BJ (cell line): ENCODE measurements at regions not wholly inside any gene's neighbourhood (a gene's known extent, or its start where the extent isn't known, plus 50 kb on each side); places are given as distances from the start of the nearest gene placed in this dataset.
"Not testable (repeated sequence)": the region's sequence is repeated elsewhere in the genome, so short reads cannot be mapped to it uniquely, and the experiment has no call there.

Experiments
- CTCF ChIA-PET: fragments of 350-600 bp; formaldehyde crosslinking; extraction: SDS; loops from one replicate; lab custom pipeline; 2021; ENCODE audit warnings: antibody characterized with exemption, inconsistent platforms; lab: Yijun Ruan, JAX
- POLR2A ChIA-PET: fragments of 300-600 bp; sonication (Branson Sonifier 250); formaldehyde crosslinking; extraction: SDS; loops from one replicate; lab custom pipeline; 2021; ENCODE audit warnings: antibody characterized with exemption; lab: Charles Lee
- DNase-seq: peaks from one replicate; pipeline ENCODE4 v3.0.0-alpha.2; 2011; ENCODE audit warnings: low read depth
- H3K27me3 ChIP-seq: 2 replicates; pipeline ENCODE4 v1.6.0; 2011; ENCODE audit warnings: low read length; ENCODE audit not compliant: control insufficient read depth, insufficient read depth
- H3K36me3 ChIP-seq: 2 replicates; pipeline ENCODE4 v1.5.1; 2011; ENCODE audit warnings: low read length; ENCODE audit not compliant: control insufficient read depth, insufficient read depth
- H3K4me3 ChIP-seq: 2 replicates; pipeline ENCODE4 v1.5.1; 2011; ENCODE audit warnings: low read depth, mild to moderate bottlenecking, control low read depth, low read length
- CTCF ChIP-seq: IDR thresholded peaks from 2 replicates; pipeline ENCODE4 v1.5.1; 2011; ENCODE audit warnings: low read depth, mild to moderate bottlenecking, control low read depth, inconsistent platforms, low read length, moderate library complexity; ENCODE audit not compliant: insufficient read depth

GRCh38 chr17:71104225-71104624 lies 934.9 kb downstream of the KCNJ2 start:
- POLR2A ChIA-PET: no interaction called here
- no peaks in the 10 kb centered on the region for H3K36me3 ChIP-seq
- H3K4me3 ChIP-seq: no peak overlapping the region
- CTCF ChIA-PET: interaction anchor here (0.7 kb wide), 1 partner anchor 337 kb away, joined by 4 read pairs; no protein-coding TSS in a partner anchor
- no peaks in the 10 kb centered on the region for H3K27me3 ChIP-seq
- TF ChIP-seq CTCF: no peak
- DNase-seq: no peak

DNA sequence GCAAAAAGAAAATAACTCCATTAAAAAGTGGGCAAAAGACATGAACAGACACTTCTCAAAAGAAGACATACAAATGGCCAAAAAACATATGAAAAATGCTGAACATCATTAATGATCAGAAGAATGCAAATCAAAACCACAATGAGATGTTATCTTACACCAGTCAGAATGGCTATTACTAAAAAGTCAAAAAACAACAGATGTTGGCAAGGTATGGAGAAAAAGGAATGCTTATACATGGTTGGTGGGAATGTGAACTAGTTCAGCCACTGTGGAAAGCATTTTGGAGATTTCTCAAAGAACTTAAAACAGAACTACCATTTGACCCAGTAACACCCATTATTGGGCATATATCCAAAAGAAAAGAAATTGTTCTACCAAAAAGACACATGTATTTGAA lies 936.7 kb downstream of the KCNJ2 start:
- not testable (repeated sequence) for DNase-seq

GRCh38 chr17:71107136-71107535 lies 937.8 kb downstream of the KCNJ2 start:
- POLR2A ChIA-PET: no interaction called here
- no peak for TF ChIP-seq CTCF
- no peaks in the 10 kb centered on the region for H3K36me3 ChIP-seq
- no peak for DNase-seq
- CTCF ChIA-PET: no interaction called here
- no peaks in the 10 kb centered on the region for H3K27me3 ChIP-seq
- no peak overlapping the region for H3K4me3 ChIP-seq

More for the DNA sequence above, 936.7 kb downstream of the KCNJ2 start:
- H3K36me3 ChIP-seq, H3K4me3 ChIP-seq, POLR2A ChIA-PET, H3K27me3 ChIP-seq: not testable (repeated sequence)
- CTCF ChIA-PET: interaction anchor here (0.5 kb wide), 1 partner anchor 1038 kb away, joined by 5 read pairs; no protein-coding TSS in a partner anchor

DNA sequence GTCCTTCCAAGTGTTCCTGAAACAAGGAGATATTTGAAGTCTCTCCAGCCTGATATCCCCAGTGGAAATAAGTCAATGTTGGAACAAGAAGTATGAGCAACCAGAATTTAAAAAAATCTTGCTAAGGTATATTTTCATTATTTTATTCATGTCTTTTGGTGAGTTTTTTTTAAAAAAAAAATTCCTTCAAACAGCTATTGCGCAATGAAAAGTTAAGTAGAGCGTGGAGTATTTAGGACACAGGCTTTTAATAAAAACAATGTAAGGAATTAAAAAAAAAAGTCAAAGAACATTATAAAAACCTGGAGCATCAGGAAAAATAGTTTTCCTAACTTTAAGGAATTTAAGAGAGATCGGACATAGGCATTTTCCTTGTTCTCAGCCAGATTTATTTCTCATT lies 940.4 kb downstream of the KCNJ2 start:
- ChIA-PET CTCF (interaction anchor here (0.6 kb wide), 2 partner anchors 102 to 174 kb away, joined by 3 read pairs; no protein-coding TSS in a partner anchor), POLR2A (no interaction called here)

GRCh38 chr17:71110326-71110725 lies 941.0 kb downstream of the KCNJ2 start:
- Histone ChIP-seq H3K27me3 (no peaks in the 10 kb centered on the region), H3K36me3 (no peaks in the 10 kb centered on the region), H3K4me3 (no peak overlapping the region)
- TF ChIP-seq CTCF: no peak
- ChIA-PET POLR2A (no interaction called here), CTCF (interaction anchor here (0.6 kb wide), 2 partner anchors 34 to 174 kb away, joined by 3 read pairs; no protein-coding TSS in a partner anchor)
- DNase-seq: no peak

More for the DNA sequence above, 940.4 kb downstream of the KCNJ2 start:
- DNase-seq: no peak
- H3K4me3 ChIP-seq: no peak overlapping the region
- no peaks in the 10 kb centered on the region for H3K36me3 ChIP-seq
- H3K27me3 ChIP-seq: no peaks in the 10 kb centered on the region
- no peak for TF ChIP-seq CTCF

DNA sequence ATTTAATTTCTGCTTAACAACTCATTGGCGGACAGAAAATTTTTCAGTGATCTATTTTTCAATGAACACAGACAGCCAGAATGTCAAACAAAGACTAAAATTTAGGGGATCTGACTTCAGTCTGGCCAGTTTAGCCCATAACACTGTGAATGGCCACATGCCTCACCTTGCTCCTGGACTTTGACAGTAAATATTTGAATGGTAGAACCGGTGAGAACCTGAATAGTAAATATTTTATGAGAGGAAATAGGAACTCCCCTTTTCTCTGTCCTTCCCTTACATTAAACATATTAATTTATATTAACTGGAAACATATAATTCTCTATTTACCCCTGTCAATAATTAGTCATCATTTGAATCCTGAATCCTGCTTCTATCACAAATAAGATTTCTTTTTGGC lies 942.1 kb downstream of the KCNJ2 start:
- Histone ChIP-seq H3K4me3 (no peak overlapping the region), H3K36me3 (no peaks in the 10 kb centered on the region), H3K27me3 (no peaks in the 10 kb centered on the region)
- TF ChIP-seq CTCF: no peak
- no peak for DNase-seq
- ChIA-PET CTCF (no interaction called here), POLR2A (no interaction called here)
